ENCODE measurements at regions not wholly inside any gene's neighbourhood (a gene's known extent, or its start where the extent isn't known, plus 50 kb on each side); places are given as distances from the start of the nearest gene placed in this dataset.

GRCh38 chr13:42453091-42453645 is 120.8 kb upstream of the TNFSF11 start:
- no peak for DNase-seq (ENCODE audit: low read depth in 1 of 2, low spot score in 1 of 2)
- Histone ChIP-seq H3K27me3 (ENCODE audit: insufficient read depth, poor library complexity, severe bottlenecking) (no peaks in the 10 kb centered on the region), H3K27ac (replicated peaks) (no peak overlapping the region), H3K4me3 (replicated peaks; ENCODE audit: insufficient read depth, low read length) (no peak overlapping the region)
- no peak for TF ChIP-seq POLR2AphosphoS5 (IDR thresholded peaks at IDR 0.05; ENCODE audit: low read depth)
- no peak for TF ChIP-seq GABPA (IDR thresholded peaks at IDR 0.05; ENCODE audit: low read depth)
- TF ChIP-seq REST (IDR thresholded peaks at IDR 0.05; ENCODE audit: insufficient replicate concordance, low read depth), result no peak
- TF ChIP-seq CTCF (IDR thresholded peaks at IDR 0.05; ENCODE audit: insufficient read depth, low read length), result no peak
- no peak for TF ChIP-seq SPI1 (IDR thresholded peaks at IDR 0.05; ENCODE audit: borderline replicate concordance, low read depth)

GRCh38 chr13:42454749-42455148 is 119.2 kb upstream of the TNFSF11 start:
- TF ChIP-seq POLR2AphosphoS5 (IDR thresholded peaks at IDR 0.05; ENCODE audit: low read depth) (no peak), SPI1 (IDR thresholded peaks at IDR 0.05; ENCODE audit: borderline replicate concordance, low read depth) (no peak), GABPA (IDR thresholded peaks at IDR 0.05; ENCODE audit: low read depth) (no peak), CTCF (IDR thresholded peaks at IDR 0.05; ENCODE audit: insufficient read depth, low read length) (no peak), REST (IDR thresholded peaks at IDR 0.05; ENCODE audit: insufficient replicate concordance, low read depth) (no peak)
- Histone ChIP-seq H3K27ac (replicated peaks) (no peak overlapping the region), H3K27me3 (ENCODE audit: insufficient read depth, poor library complexity, severe bottlenecking) (no peaks in the 10 kb centered on the region), H3K4me3 (replicated peaks; ENCODE audit: insufficient read depth, low read length) (no peak overlapping the region)
- no peak for DNase-seq (ENCODE audit: low read depth in 1 of 2, low spot score in 1 of 2)

GRCh38 chr13:42458193-42458592 is 115.8 kb upstream of the TNFSF11 start:
- TF ChIP-seq REST (IDR thresholded peaks at IDR 0.05; ENCODE audit: insufficient replicate concordance, low read depth), result no peak
- no peak for TF ChIP-seq CTCF (IDR thresholded peaks at IDR 0.05; ENCODE audit: insufficient read depth, low read length)
- no peak for TF ChIP-seq GABPA (IDR thresholded peaks at IDR 0.05; ENCODE audit: low read depth)
- TF ChIP-seq SPI1 (IDR thresholded peaks at IDR 0.05; ENCODE audit: borderline replicate concordance, low read depth), result no peak
- TF ChIP-seq POLR2AphosphoS5 (IDR thresholded peaks at IDR 0.05; ENCODE audit: low read depth), result no peak
- no peak overlapping the region for H3K27ac ChIP-seq (replicated peaks)
- H3K4me3 ChIP-seq (replicated peaks; ENCODE audit: insufficient read depth, low read length), result no peak overlapping the region
- H3K27me3 ChIP-seq (ENCODE audit: insufficient read depth, poor library complexity, severe bottlenecking), result no peaks in the 10 kb centered on the region
- DNase-seq (ENCODE audit: low read depth in 1 of 2, low spot score in 1 of 2), result no peak

Data from HL-60 (cell line).